HepG2 (cell line): ENCODE measurements at regions not wholly inside any gene's neighbourhood (a gene's known extent, or its start where the extent isn't known, plus 50 kb on each side); places are given as distances from the start of the nearest gene placed in this dataset.

Experiments used
- ATAC-seq: fragments of 200-7000 bp; cut with Tn5 transposase; 3 replicates; pipeline ENCODE4 v1.9.1; 2020; ENCODE audit warnings: mild to moderate bottlenecking, moderate library complexity
- BruUV-seq: library from RNA; stranded (reverse); fragments of 400-500 nt; replicated peaks from 2 replicates; lab custom pipeline; 2021; lab: Mats Ljungman, UMichigan
- CTCF ChIA-PET: fragments of 300-600 bp; formaldehyde crosslinking; extraction: SDS; loops from one replicate; lab custom pipeline; 2021; ENCODE audit warnings: low total read pairs, inconsistent platforms, low intra/inter-chr PET ratio; lab: Yijun Ruan, JAX
- POLR2A ChIA-PET: fragments of 350-600 bp; sonication (Branson Sonifier 250); formaldehyde crosslinking; loops from one replicate; lab custom pipeline; 2020; ENCODE audit warnings: antibody characterized with exemption, inconsistent platforms; lab: Yijun Ruan, JAX
- DNase-seq: peaks from one replicate; pipeline ENCODE4 v3.0.0-alpha.2; 2015; ENCODE audit warnings: low spot score
- FAIRE-seq: peaks from 3 replicates; lab custom pipeline; 2011; peaks lifted over from hg19 to GRCh38; lab: Jason Lieb, UNC
- H2AFZ ChIP-seq: one replicate; pipeline ENCODE4 v1.6.1; 2011; ENCODE audit warnings: low read length, inconsistent platforms
- H3K27ac ChIP-seq: fragments of 300-600 bp; 3 replicates; pipeline ENCODE4 v1.8.0; 2011; ENCODE audit warnings: mixed run types, mild to moderate bottlenecking, mixed read lengths, low read length, inconsistent platforms; ENCODE audit not compliant: insufficient read depth; ENCODE audit errors: extremely low read length
- H3K27me3 ChIP-seq, 2 experiments: fragments of 200-600 bp in 1 of 2; 2 replicates in 1 of 2; 3 replicates in 1 of 2; pipeline versions ENCODE4 v1.6.0 to v1.8.0; 2011; ENCODE audit warnings: low read length in 2 of 2, mild to moderate bottlenecking in 2 of 2, moderate library complexity in 2 of 2, inconsistent platforms in 1 of 2; ENCODE audit not compliant: insufficient read depth in 2 of 2, control insufficient read depth in 1 of 2
- H3K36me3 ChIP-seq, 2 experiments: fragments of 200-600 bp in 1 of 2; replicated peaks in 1 of 2; 2 replicates in 1 of 2; 3 replicates in 1 of 2; pipeline versions ENCODE4 v1.5.1 to v1.8.0; 2011; ENCODE audit warnings: low read length in 2 of 2, inconsistent platforms in 1 of 2; ENCODE audit not compliant: insufficient read depth in 2 of 2, control insufficient read depth in 1 of 2
- H3K4me1 ChIP-seq: 2 replicates; pipeline ENCODE4 v1.5.1; 2012; ENCODE audit warnings: low read length, inconsistent platforms; ENCODE audit not compliant: insufficient read depth
- H3K4me2 ChIP-seq: 2 replicates; pipeline ENCODE4 v1.6.0; 2011; ENCODE audit warnings: low read depth, low read length, inconsistent platforms
- H3K4me3 ChIP-seq, 3 experiments: fragments of 200-600 bp in 1 of 3; sonication (generic), shearing (Covaris generic) in 1 of 3; replicated peaks in 1 of 3; 2 replicates each; pipeline ENCODE4 v1.5.1; 2011 to 2016; ENCODE audit warnings: low read length in 3 of 3, inconsistent platforms in 2 of 3, low read depth in 2 of 3, mild to moderate bottlenecking in 2 of 3, control low read depth in 1 of 3, mixed read lengths in 1 of 3; ENCODE audit not compliant: insufficient read depth in 1 of 3
- H3K79me2 ChIP-seq: one replicate; pipeline ENCODE4 v1.6.1; 2011; ENCODE audit warnings: low read length, inconsistent platforms; ENCODE audit not compliant: insufficient read depth
- H3K9ac ChIP-seq: 2 replicates; pipeline ENCODE4 v1.6.0; 2011; ENCODE audit warnings: mild to moderate bottlenecking, low read depth, low read length, inconsistent platforms; ENCODE audit not compliant: insufficient read depth
- H3K9me3 ChIP-seq: 2 replicates; pipeline ENCODE4 v1.5.1; 2012; ENCODE audit warnings: mild to moderate bottlenecking, low read length
- H4K20me1 ChIP-seq: 2 replicates; pipeline ENCODE4 v1.6.0; 2011; ENCODE audit warnings: inconsistent platforms, mild to moderate bottlenecking, low read length, moderate library complexity; ENCODE audit not compliant: insufficient read depth
- ARNT ChIP-seq: fragments of 450-650 bp; IDR thresholded peaks from 2 replicates; pipeline ENCODE4 v1.6.1; 2017
- CBX2 ChIP-seq, 2 experiments: fragments of 200-600 bp in 1 of 2; sonication (generic); formaldehyde crosslinking in 1 of 2; IDR thresholded peaks; 2 replicates each; pipeline versions ENCODE4 v1.7.0 to v1.8.1; 2018 to 2022; ENCODE audit warnings: low read depth in 2 of 2, low read length in 1 of 2, mild to moderate bottlenecking in 1 of 2, missing genetic modification reagents in 1 of 2
- HIVEP1 ChIP-seq: sonication (generic); formaldehyde crosslinking; IDR thresholded peaks from 2 replicates; pipeline ENCODE4 v1.4.0; 2020; ENCODE audit warnings: mild to moderate bottlenecking, missing genetic modification reagents
- MED13 ChIP-seq: sonication (generic); formaldehyde crosslinking; IDR thresholded peaks from 2 replicates; pipeline ENCODE4 v1.5.0; 2020; ENCODE audit warnings: missing genetic modification reagents
- NFATC3 ChIP-seq: sonication (generic); formaldehyde crosslinking; IDR thresholded peaks from 2 replicates; pipeline ENCODE4 v1.5.1; 2020; ENCODE audit warnings: mild to moderate bottlenecking, missing genetic modification reagents
- RBM22 ChIP-seq: fragments of 200-400 bp; formaldehyde crosslinking; optimal IDR thresholded peaks from 2 replicates; pipeline ENCODE3; 2017; ENCODE audit warnings: mild to moderate bottlenecking, low read length, moderate library complexity
- ZBTB49 ChIP-seq: sonication (generic); formaldehyde crosslinking; IDR thresholded peaks from 2 replicates; pipeline ENCODE4 v1.4.0; 2020; ENCODE audit warnings: missing genetic modification reagents, borderline replicate concordance
- ZC3H4 ChIP-seq: sonication (generic); formaldehyde crosslinking; IDR thresholded peaks from 2 replicates; pipeline ENCODE4 v1.4.0; 2020; ENCODE audit warnings: missing genetic modification reagents, borderline replicate concordance
- ZNF143 ChIP-seq: sonication (generic); formaldehyde crosslinking; IDR thresholded peaks from 2 replicates; pipeline ENCODE4 v1.4.0; 2020; ENCODE audit warnings: missing genetic modification reagents
- ZNF317 ChIP-seq: sonication (generic); formaldehyde crosslinking; IDR thresholded peaks from 2 replicates; pipeline ENCODE4 v1.5.0; 2020; ENCODE audit warnings: mild to moderate bottlenecking, missing genetic modification reagents
- ZNF333 ChIP-seq: sonication (generic); formaldehyde crosslinking; IDR thresholded peaks from 2 replicates; pipeline ENCODE4 v1.4.0; 2020; ENCODE audit warnings: mild to moderate bottlenecking, missing genetic modification reagents, borderline replicate concordance
- ZNF598 ChIP-seq: sonication (generic); formaldehyde crosslinking; IDR thresholded peaks from 2 replicates; pipeline ENCODE4 v1.5.1; 2020; ENCODE audit warnings: mild to moderate bottlenecking, missing genetic modification reagents, borderline replicate concordance
- ZNF766 ChIP-seq: sonication (generic); formaldehyde crosslinking; IDR thresholded peaks from 2 replicates; pipeline ENCODE4 v1.5.0; 2020; ENCODE audit warnings: missing genetic modification reagents, borderline replicate concordance
- ZNF850 ChIP-seq: sonication (generic); formaldehyde crosslinking; conservative IDR thresholded peaks from 2 replicates; pipeline ENCODE4 v1.9.0; 2021; ENCODE audit warnings: mild to moderate bottlenecking, missing genetic modification reagents
- ZSCAN31 ChIP-seq: sonication (generic); formaldehyde crosslinking; IDR thresholded peaks from 2 replicates; pipeline ENCODE4 v1.5.0; 2020; ENCODE audit warnings: low read depth, mild to moderate bottlenecking, missing genetic modification reagents
- WGBS: methylation state at CpG from one replicate; pipeline ENCODE4 v1.1.6; 2017; ENCODE audit warnings: low lambda C conversion rate; 5-methylcytosine and 5-hydroxymethylcytosine counted together
- in situ Hi-C: cut with HindIII; loops from 2 replicates; pipeline ENCODE4 v1.10.0; 2017; ENCODE audit warnings: low pct_unique_long_range_greater_than_20kb; ENCODE audit not compliant: extremely low pct_ligation_motif_present
- intact Hi-C: fragments of 100-400 bp; cut with micrococcal nuclease; formaldehyde crosslinking; loops from one replicate; pipeline ENCODE4 v1.10.0; 2022; ENCODE audit not compliant: unreplicated experiment
- TF ChIP-seq, protein P1 (sequence below): IDR thresholded peaks from 2 replicates; pipeline ENCODE4 v1.6.1; 2016; ENCODE audit warnings: low read depth, borderline replicate concordance
- TF ChIP-seq, protein P2 (sequence below): sonication (generic); formaldehyde crosslinking; IDR thresholded peaks from 2 replicates; pipeline ENCODE4 v1.9.0; 2021; ENCODE audit warnings: missing genetic modification reagents, mild to moderate bottlenecking, borderline replicate concordance

DNA sequence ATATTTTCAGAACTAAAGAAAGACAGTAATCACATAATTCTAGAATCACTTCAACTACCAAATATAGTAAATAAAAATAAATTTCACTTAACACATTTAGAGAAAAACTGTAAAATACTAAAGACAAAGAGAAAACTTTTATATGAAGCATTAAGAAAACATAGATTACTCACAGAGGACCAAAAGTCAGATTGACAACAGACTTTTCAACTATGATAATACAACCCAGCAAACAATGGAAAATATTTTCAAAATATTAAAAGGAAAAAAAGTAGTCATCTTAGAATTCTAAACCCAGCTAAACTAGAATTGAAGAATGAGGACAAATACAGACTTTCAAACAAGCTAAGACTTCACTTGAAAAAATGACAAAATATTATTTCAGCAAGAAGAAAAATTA, 164.8 kb upstream of the ARID1B start:
- Histone ChIP-seq H2AFZ (no peak overlapping the region), H3K4me3 (no peak overlapping the region), H3K36me3 (no peaks in the 10 kb centered on the region), H3K27ac (no peak overlapping the region), H3K27me3 (no peaks in the 10 kb centered on the region), H3K9me3 (peaks cover 33% of the 10 kb centered on the region), H3K4me2 (no peak overlapping the region), H3K4me1 (peaks cover 6% of the 10 kb centered on the region), H3K9ac (no peak overlapping the region), H3K79me2 (no peaks in the 10 kb centered on the region), H4K20me1 (no peaks in the 10 kb centered on the region)
- no peak for ATAC-seq
- in situ Hi-C loops (no loop called here), intact Hi-C loops (no loop called here)
- FAIRE-seq = no peak
- CTCF ChIA-PET = no interaction called here
- TF ChIP-seq NFATC3 (CRISPR knock-in tag) (no peak), ZNF317 (CRISPR knock-in tag) (peak; percentile 95)
- POLR2A ChIA-PET = no interaction called here
- no TSS peak for BruUV-seq
- DNase-seq = no peak

DNA sequence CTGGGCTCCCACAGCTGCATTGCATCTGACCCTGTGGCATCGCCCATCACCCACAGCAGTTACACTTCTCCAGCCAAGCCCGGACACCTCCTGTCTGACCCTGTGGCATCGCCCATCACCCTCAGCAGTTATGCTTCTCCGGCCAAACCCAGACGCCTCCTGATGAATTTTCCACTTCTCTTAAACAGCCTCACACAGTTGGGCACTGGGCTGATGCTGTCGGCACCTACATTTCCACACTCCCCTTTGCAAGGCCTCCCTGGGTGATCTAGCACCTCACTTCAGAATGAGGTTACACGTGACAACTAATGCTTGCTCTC, 175.2 kb upstream of the ARID1B start:
- ChIA-PET POLR2A (no interaction called here), CTCF (no interaction called here)
- H3K9ac ChIP-seq = no peak overlapping the region
- H3K4me3 ChIP-seq = no peak overlapping the region
- H3K36me3 ChIP-seq = no peaks in the 10 kb centered on the region
- H3K4me1 ChIP-seq = no peaks in the 10 kb centered on the region
- H3K27me3 ChIP-seq = peaks cover 8 to 30% of the 10 kb centered on the region in 2 experiments
- no peaks in the 10 kb centered on the region for H3K79me2 ChIP-seq
- no TSS peak for BruUV-seq
- 63% methylated on average over 7 of the region's 7 CpGs for WGBS
- no peak overlapping the region for H3K27ac ChIP-seq
- no peak overlapping the region for H2AFZ ChIP-seq
- H3K4me2 ChIP-seq = 0 out of 2 replicates have a peak overlapping the region, but pooled peaks have one; percentile 2
- no peak for FAIRE-seq
- H3K9me3 ChIP-seq = peaks cover 7% of the 10 kb centered on the region; the same call in 1 of the 2 replicates
- no peak; the same call in 2 of the 3 replicates for ATAC-seq
- in situ Hi-C loops = no loop called here
- intact Hi-C loops = no loop called here
- no peaks in the 10 kb centered on the region for H4K20me1 ChIP-seq
- TF ChIP-seq ZC3H4 = no peak
- TF ChIP-seq, protein P1, sequence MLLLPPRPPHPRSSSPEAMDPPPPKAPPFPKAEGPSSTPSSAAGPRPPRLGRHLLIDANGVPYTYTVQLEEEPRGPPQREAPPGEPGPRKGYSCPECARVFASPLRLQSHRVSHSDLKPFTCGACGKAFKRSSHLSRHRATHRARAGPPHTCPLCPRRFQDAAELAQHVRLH = no peak
- no peak for TF ChIP-seq ZNF333 (CRISPR knock-in tag)
- no peak for TF ChIP-seq ZBTB49 (CRISPR knock-in tag)
- TF ChIP-seq RBM22 = no peak
- no peak for TF ChIP-seq MED13 (CRISPR knock-in tag)
- no peak for TF ChIP-seq ZNF143 (CRISPR knock-in tag)
- TF ChIP-seq ZNF850 = no peak
- no peak for TF ChIP-seq HIVEP1 (CRISPR knock-in tag)
- TF ChIP-seq ZNF598 (CRISPR knock-in tag) = no peak
- no peak for TF ChIP-seq ZNF766
- no peak for TF ChIP-seq CBX2 (IDR thresholded peaks at IDR 0.05; ENCODE audit: low read depth, low read length)
- no peak for TF ChIP-seq CBX2 (CRISPR knock-in tag; IDR thresholded peaks at IDR 0.05; ENCODE audit: low read depth)
- TF ChIP-seq ARNT = no peak
- TF ChIP-seq, protein P2, sequence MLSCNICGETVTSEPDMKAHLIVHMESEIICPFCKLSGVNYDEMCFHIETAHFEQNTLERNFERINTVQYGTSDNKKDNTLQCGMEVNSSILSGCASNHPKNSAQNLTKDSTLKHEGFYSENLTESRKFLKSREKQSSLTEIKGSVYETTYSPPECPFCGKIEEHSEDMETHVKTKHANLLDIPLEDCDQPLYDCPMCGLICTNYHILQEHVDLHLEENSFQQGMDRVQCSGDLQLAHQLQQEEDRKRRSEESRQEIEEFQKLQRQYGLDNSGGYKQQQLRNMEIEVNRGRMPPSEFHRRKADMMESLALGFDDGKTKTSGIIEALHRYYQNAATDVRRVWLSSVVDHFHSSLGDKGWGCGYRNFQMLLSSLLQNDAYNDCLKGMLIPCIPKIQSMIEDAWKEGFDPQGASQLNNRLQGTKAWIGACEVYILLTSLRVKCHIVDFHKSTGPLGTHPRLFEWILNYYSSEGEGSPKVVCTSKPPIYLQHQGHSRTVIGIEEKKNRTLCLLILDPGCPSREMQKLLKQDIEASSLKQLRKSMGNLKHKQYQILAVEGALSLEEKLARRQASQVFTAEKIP (CRISPR knock-in tag) = no peak
- TF ChIP-seq ZSCAN31 = no peak
- no peak for DNase-seq
